Mucosa of descending colon (tissue), 3 donors: ENCODE measurements at regions not wholly inside any gene's neighbourhood (a gene's known extent, or its start where the extent isn't known, plus 50 kb on each side); places are given as distances from the start of the nearest gene placed in this dataset.

Experiments used
- ATAC-seq: fragments of 200-7000 bp; cut with Tn5 transposase; one replicate; pipeline ENCODE4 v1.9.1; 2020; ENCODE audit warnings: mild to moderate bottlenecking, moderate library complexity
- DNase-seq, 3 donors: peaks; one replicate each; pipeline ENCODE4 v3.0.0-alpha.2; 2020
- H3K36me3 ChIP-seq: fragments of 200-600 bp; one replicate; pipeline ENCODE4 v1.8.0; 2021; ENCODE audit warnings: low read depth, mild to moderate bottlenecking
- H3K4me1 ChIP-seq: fragments of 200-600 bp; one replicate; pipeline ENCODE4 v1.8.0; 2021; ENCODE audit warnings: low read depth, mild to moderate bottlenecking
- H3K4me3 ChIP-seq: fragments of 200-600 bp; one replicate; pipeline ENCODE4 v1.8.0; 2021; ENCODE audit warnings: mild to moderate bottlenecking
- H3K9me3 ChIP-seq: fragments of 200-600 bp; one replicate; pipeline ENCODE4 v1.8.0; 2021; ENCODE audit warnings: mild to moderate bottlenecking
- intact Hi-C, 2 donors: fragments of 100-400 bp; cut with DNase I in 1 of 2; cut with micrococcal nuclease in 1 of 2; formaldehyde crosslinking; loops; one replicate each; pipeline versions ENCODE4 v1.11.0 to v1.11.1; 2022; cut with DNase I, micrococcal nuclease
- TF ChIP-seq, protein P1 (sequence below): fragments of 200-600 bp; IDR thresholded peaks from one replicate; pipeline ENCODE4 v1.8.0; 2022; ENCODE audit warnings: antibody characterized with exemption, mild to moderate bottlenecking
- donor health status: DM: no; HTN: no; CAD: no; lungs with moderate emphysema.
- donor health status: DM: no; HTN: no; CAD: no.
- donor health status: DM: no; HTN: yes; CAD: no.

- Histone ChIP-seq H3K9me3 (no peaks in the 10 kb centered on the region), H3K4me3 (no peak overlapping the region), H3K4me1 (no peaks in the 10 kb centered on the region), H3K36me3 (no peaks in the 10 kb centered on the region)
- DNase-seq: no peak
- TF ChIP-seq, protein P1, sequence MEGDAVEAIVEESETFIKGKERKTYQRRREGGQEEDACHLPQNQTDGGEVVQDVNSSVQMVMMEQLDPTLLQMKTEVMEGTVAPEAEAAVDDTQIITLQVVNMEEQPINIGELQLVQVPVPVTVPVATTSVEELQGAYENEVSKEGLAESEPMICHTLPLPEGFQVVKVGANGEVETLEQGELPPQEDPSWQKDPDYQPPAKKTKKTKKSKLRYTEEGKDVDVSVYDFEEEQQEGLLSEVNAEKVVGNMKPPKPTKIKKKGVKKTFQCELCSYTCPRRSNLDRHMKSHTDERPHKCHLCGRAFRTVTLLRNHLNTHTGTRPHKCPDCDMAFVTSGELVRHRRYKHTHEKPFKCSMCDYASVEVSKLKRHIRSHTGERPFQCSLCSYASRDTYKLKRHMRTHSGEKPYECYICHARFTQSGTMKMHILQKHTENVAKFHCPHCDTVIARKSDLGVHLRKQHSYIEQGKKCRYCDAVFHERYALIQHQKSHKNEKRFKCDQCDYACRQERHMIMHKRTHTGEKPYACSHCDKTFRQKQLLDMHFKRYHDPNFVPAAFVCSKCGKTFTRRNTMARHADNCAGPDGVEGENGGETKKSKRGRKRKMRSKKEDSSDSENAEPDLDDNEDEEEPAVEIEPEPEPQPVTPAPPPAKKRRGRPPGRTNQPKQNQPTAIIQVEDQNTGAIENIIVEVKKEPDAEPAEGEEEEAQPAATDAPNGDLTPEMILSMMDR: no peak
- no peak for ATAC-seq
- intact Hi-C loops: no loop called here
Observed at GRCh38 chr4:108337923-108338322, 169.2 kb upstream of the LEF1 start.

- H3K9me3 ChIP-seq: no peaks in the 10 kb centered on the region
- TF ChIP-seq, protein P1: no peak
- no peak overlapping the region for H3K4me3 ChIP-seq
- no peaks in the 10 kb centered on the region for H3K36me3 ChIP-seq
- intact Hi-C loops: no loop called here
- ATAC-seq (no peak), DNase-seq (no peak)
- H3K4me1 ChIP-seq: no peaks in the 10 kb centered on the region
Observed at GRCh38 chr4:108336076-108336475, 167.3 kb upstream of the LEF1 start.

- Histone ChIP-seq H3K4me1 (no peaks in the 10 kb centered on the region), H3K4me3 (no peak overlapping the region), H3K36me3 (no peaks in the 10 kb centered on the region), H3K9me3 (no peaks in the 10 kb centered on the region)
- TF ChIP-seq, protein P1: no peak
- ATAC-seq (no peak), DNase-seq (no peak)
- intact Hi-C loops: no loop called here
Observed at GRCh38 chr4:108335081-108335480, 166.3 kb upstream of the LEF1 start.

- TF ChIP-seq, protein P1: no peak
- no peaks in the 10 kb centered on the region for H3K9me3 ChIP-seq
- H3K4me1 ChIP-seq: no peaks in the 10 kb centered on the region
- DNase-seq (no peak), ATAC-seq (no peak)
- intact Hi-C loops: no loop called here
- no peak overlapping the region for H3K4me3 ChIP-seq
- no peaks in the 10 kb centered on the region for H3K36me3 ChIP-seq
Observed at GRCh38 chr4:108334031-108334430, 165.3 kb upstream of the LEF1 start.

DNA sequence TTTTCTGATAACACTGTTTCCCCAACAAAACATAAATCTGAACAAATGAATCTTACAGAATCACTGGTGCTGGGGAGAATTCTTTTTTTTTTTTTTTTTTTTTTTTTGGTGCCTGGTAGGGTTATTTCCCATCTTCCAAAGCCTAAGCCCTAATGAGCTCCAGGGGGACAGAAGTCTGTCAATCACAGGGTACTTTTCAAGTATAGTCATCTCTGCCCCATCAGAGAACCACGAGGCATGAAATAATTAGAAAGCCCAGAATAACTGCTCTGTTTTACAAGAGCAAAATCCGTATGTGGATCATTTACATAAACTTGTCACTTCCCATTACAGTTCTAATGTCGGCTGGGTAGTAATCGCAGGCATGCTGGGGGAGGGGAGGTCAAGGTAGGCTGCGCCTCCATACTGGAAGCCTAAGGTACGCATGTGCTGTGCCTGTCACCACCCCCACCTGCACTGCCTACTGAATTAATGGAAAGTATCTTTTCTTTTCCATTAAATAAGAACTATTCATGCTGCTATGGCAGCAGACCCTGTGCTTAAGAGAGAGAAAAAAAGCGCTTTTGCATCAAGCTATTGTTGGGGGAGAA is 164.7 kb upstream of the LEF1 start:
- H3K9me3 ChIP-seq: no peaks in the 10 kb centered on the region
- no peaks in the 10 kb centered on the region for H3K4me1 ChIP-seq
- intact Hi-C loops: no loop called here
- ATAC-seq (no peak), DNase-seq (no peak)
- H3K36me3 ChIP-seq: no peaks in the 10 kb centered on the region
- no peak overlapping the region for H3K4me3 ChIP-seq
- TF ChIP-seq, protein P1: no peak
